HEK293 (cell line): ENCODE measurements at regions not wholly inside any gene's neighbourhood (a gene's known extent, or its start where the extent isn't known, plus 50 kb on each side); places are given as distances from the start of the nearest gene placed in this dataset.

Experiments used
- PBX3 ChIP-seq: sonication (generic); formaldehyde crosslinking; IDR thresholded peaks from 2 replicates; pipeline ENCODE4 v1.8.1; 2022; ENCODE audit warnings: mild to moderate bottlenecking, moderate library complexity, missing genetic modification reagents
- PRDM1 ChIP-seq: fragments of 450-650 bp; formaldehyde crosslinking; IDR thresholded peaks from 2 replicates; pipeline ENCODE4; 2016; ENCODE audit warnings: missing biosample characterization, missing genetic modification characterization
- YY1 ChIP-seq: fragments of 450-650 bp; formaldehyde crosslinking; IDR thresholded peaks from 2 replicates; pipeline ENCODE4 v1.5.1; 2018; ENCODE audit warnings: missing biosample characterization, missing genetic modification characterization
- ZFP41 ChIP-seq: fragments of 450-650 bp; formaldehyde crosslinking; IDR thresholded peaks from 2 replicates; pipeline ENCODE4 v1.5.1; 2016; ENCODE audit warnings: missing biosample characterization, missing genetic modification characterization, borderline replicate concordance
- ZIC2 ChIP-seq: fragments of 450-650 bp; formaldehyde crosslinking; IDR thresholded peaks from 2 replicates; pipeline ENCODE4 v1.5.1; 2016; ENCODE audit warnings: missing biosample characterization, missing genetic modification characterization
- ZNF202 ChIP-seq: fragments of 450-650 bp; formaldehyde crosslinking; IDR thresholded peaks from 2 replicates; pipeline ENCODE4 v1.5.1; 2016; ENCODE audit warnings: missing biosample characterization, missing genetic modification characterization, borderline replicate concordance
- TF ChIP-seq, protein P1 (sequence below): fragments of 450-650 bp; formaldehyde crosslinking; IDR thresholded peaks from 2 replicates; pipeline ENCODE4 v1.5.1; 2016; ENCODE audit warnings: missing biosample characterization, missing genetic modification characterization

- TF ChIP-seq ZFP41 (no peak), ZNF202 (no peak), PBX3 (no peak), PRDM1 (no peak), ZIC2 (no peak), YY1 (tag by site-specific recombination) (no peak)
- TF ChIP-seq, protein P1, sequence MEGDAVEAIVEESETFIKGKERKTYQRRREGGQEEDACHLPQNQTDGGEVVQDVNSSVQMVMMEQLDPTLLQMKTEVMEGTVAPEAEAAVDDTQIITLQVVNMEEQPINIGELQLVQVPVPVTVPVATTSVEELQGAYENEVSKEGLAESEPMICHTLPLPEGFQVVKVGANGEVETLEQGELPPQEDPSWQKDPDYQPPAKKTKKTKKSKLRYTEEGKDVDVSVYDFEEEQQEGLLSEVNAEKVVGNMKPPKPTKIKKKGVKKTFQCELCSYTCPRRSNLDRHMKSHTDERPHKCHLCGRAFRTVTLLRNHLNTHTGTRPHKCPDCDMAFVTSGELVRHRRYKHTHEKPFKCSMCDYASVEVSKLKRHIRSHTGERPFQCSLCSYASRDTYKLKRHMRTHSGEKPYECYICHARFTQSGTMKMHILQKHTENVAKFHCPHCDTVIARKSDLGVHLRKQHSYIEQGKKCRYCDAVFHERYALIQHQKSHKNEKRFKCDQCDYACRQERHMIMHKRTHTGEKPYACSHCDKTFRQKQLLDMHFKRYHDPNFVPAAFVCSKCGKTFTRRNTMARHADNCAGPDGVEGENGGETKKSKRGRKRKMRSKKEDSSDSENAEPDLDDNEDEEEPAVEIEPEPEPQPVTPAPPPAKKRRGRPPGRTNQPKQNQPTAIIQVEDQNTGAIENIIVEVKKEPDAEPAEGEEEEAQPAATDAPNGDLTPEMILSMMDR (tag by site-specific recombination): no peak
Observed at GRCh38 chr3:68345781-68346180, 586.6 kb downstream of the TAFA4 start.
